ENCODE measurements at regions not wholly inside any gene's neighbourhood (a gene's known extent, or its start where the extent isn't known, plus 50 kb on each side); places are given as distances from the start of the nearest gene placed in this dataset.

GRCh38 chrX:34873500-34874225 is 68.9 kb upstream of the FAM47B start:
- H3K27ac ChIP-seq = no peak overlapping the region
- DNase-seq (ENCODE audit: low read depth, low spot score) = no peak

- DNase-seq (ENCODE audit: low read depth, low spot score) = no peak
- no peak overlapping the region for H3K27ac ChIP-seq
These were observed 67.8 kb upstream of the FAM47B start for GRCh38 chrX:34874763-34875162.

GRCh38 chrX:34875204-34875603 is 67.4 kb upstream of the FAM47B start:
- peak; percentile 16 for DNase-seq (ENCODE audit: low read depth, low spot score)
- H3K27ac ChIP-seq = no peak overlapping the region

- H3K27ac ChIP-seq = no peak overlapping the region
- no peak for DNase-seq (ENCODE audit: low read depth, low spot score)
These were observed 65.2 kb upstream of the FAM47B start for GRCh38 chrX:34877436-34877835.

GRCh38 chrX:34879346-34879745 is 63.2 kb upstream of the FAM47B start:
- no peak overlapping the region for H3K27ac ChIP-seq
- no peak for DNase-seq (ENCODE audit: low read depth, low spot score)

- H3K27ac ChIP-seq = no peak overlapping the region
These were observed 62.7 kb upstream of the FAM47B start for GRCh38 chrX:34879886-34880285.

GRCh38 chrX:34880656-34881055 is 61.9 kb upstream of the FAM47B start:
- H3K27ac ChIP-seq = peak overlapping the region; percentile 23
- DNase-seq (ENCODE audit: low read depth, low spot score) = peak; percentile 37

More at GRCh38 chrX:34879886-34880285, 62.7 kb upstream of the FAM47B start:
- DNase-seq (ENCODE audit: low read depth, low spot score) = no peak

GRCh38 chrX:34881671-34882070 is 60.9 kb upstream of the FAM47B start:
- DNase-seq (ENCODE audit: low read depth, low spot score) = peak; percentile 6
- H3K27ac ChIP-seq = peak overlapping the region; percentile 23

- peak; percentile 40 for DNase-seq (ENCODE audit: low read depth, low spot score)
- peak overlapping the region; percentile 28 for H3K27ac ChIP-seq
These were observed 57.8 kb upstream of the FAM47B start for GRCh38 chrX:34884817-34885216.

GRCh38 chrX:34886011-34886410 is 56.6 kb upstream of the FAM47B start:
- no peak overlapping the region for H3K27ac ChIP-seq
- DNase-seq (ENCODE audit: low read depth, low spot score) = no peak

GRCh38 chrX:34891391-34891790 is 51.2 kb upstream of the FAM47B start:
- no peak for DNase-seq (ENCODE audit: low read depth, low spot score)
- H3K27ac ChIP-seq = no peak overlapping the region
